Heart right ventricle (tissue), 16 donors: ENCODE measurements at regions not wholly inside any gene's neighbourhood (a gene's known extent, or its start where the extent isn't known, plus 50 kb on each side); places are given as distances from the start of the nearest gene placed in this dataset.

Experiments
- ATAC-seq, 8 donors: fragments of 200-7000 bp; cut with Tn5 transposase; one replicate each; pipeline ENCODE4 v1.9.1; 2020; ENCODE audit warnings: mild to moderate bottlenecking in 8 of 8, moderate library complexity in 8 of 8, moderate number of reproducible peaks in 1 of 8
- DNase-seq, 2 donors: peaks; one replicate each; pipeline ENCODE4 v3.0.0-alpha.2; 2020
- H3K27ac ChIP-seq, 10 donors: fragments of 200-600 bp; sonication (generic) in 2 of 10; one replicate each; pipeline versions ENCODE4 v1.5.0 to v1.8.0; 2020 to 2022; ENCODE audit warnings: mild to moderate bottlenecking in 3 of 10
- H3K27me3 ChIP-seq, 7 donors: fragments of 200-600 bp; one replicate each; pipeline ENCODE4 v1.8.0; 2021 to 2022; ENCODE audit warnings: mild to moderate bottlenecking in 2 of 7
- H3K36me3 ChIP-seq, 9 donors: fragments of 200-600 bp; sonication (generic) in 1 of 9; one replicate each; pipeline versions ENCODE4 v1.5.0 to v1.8.0; 2020 to 2022; ENCODE audit warnings: mild to moderate bottlenecking in 2 of 9
- H3K4me1 ChIP-seq, 9 donors: fragments of 200-600 bp; sonication (generic) in 1 of 9; one replicate each; pipeline versions ENCODE4 v1.5.0 to v1.8.0; 2020 to 2022; ENCODE audit warnings: mild to moderate bottlenecking in 4 of 9
- H3K4me3 ChIP-seq, 10 donors: fragments of 200-600 bp; sonication (generic) in 2 of 10; one replicate each; pipeline versions ENCODE4 v1.5.0 to v1.8.0; 2020 to 2022; ENCODE audit warnings: mild to moderate bottlenecking in 7 of 10, moderate library complexity in 2 of 10
- H3K9me3 ChIP-seq, 11 donors: fragments of 200-600 bp in 10 of 11; sonication (generic) in 2 of 11; one replicate each; pipeline versions ENCODE4 v1.5.0 to v1.8.0; 2013 to 2022; ENCODE audit warnings: mild to moderate bottlenecking in 2 of 11, control low read depth in 1 of 11, moderate library complexity in 1 of 11
- WGBS, 2 donors: extraction: QIAGEN DNeasy Blood & Tissue Kit; methylation state at CpG; one replicate each; pipeline ENCODE4 v1.1.7; 2013; ENCODE audit warnings: inconsistent platforms in 1 of 2; 5-methylcytosine and 5-hydroxymethylcytosine counted together
- intact Hi-C, 10 donors: fragments of 100-400 bp; cut with DNase I; formaldehyde crosslinking; loops; one replicate each; pipeline versions ENCODE4 v1.11.1 to v1.14.2; 2022
- TF ChIP-seq, protein P1 (sequence below), 9 donors: fragments of 200-600 bp; sonication (generic) in 2 of 9; IDR thresholded peaks; one replicate each; pipeline versions ENCODE4 v1.5.0 to v1.8.0; 2021 to 2022; ENCODE audit warnings: antibody characterized with exemption in 9 of 9, mild to moderate bottlenecking in 5 of 9, moderate library complexity in 1 of 9
- donor health status: Arrhythmogenic right ventricular cardiomyopathy.
- donor health status: ischemic (EF 13 %, LVEDD 7.1; RV severe dilation, severe dysfunction).
- donor health status: healthy with polysubstance abuse.
- donor health status: DM: no; HTN: yes; CAD: no.
- donor health status: DM: no; HTN: no; CAD: no.
- donor health status: ischemic (EF 25% LVEDD 6.9; RV normal size, moderate dysfunction).
- donor health status: ischemic (EF 25% LVEDD 5.7; RV mildly dilated, moderate dysfunction).
- donor health status: healthy.
- donor health status: DM: yes; HTN: yes; CAD: no.
- donor health status: Ischemic cardiomyopathy.
- donor health status: ischemic (EF 35%, LVEDD 5.7; RV mildly dilated, moderate dysfunction).
- donor health status: nonischemic (EF 11% LVEDD 7.7; RV severe dilation, severe dysfunction).
- donor health status: DM: yes; HTN: yes; CAD: no.
- donor health status: PGD.
- donor health status: ischemic (EF 29% LVEDD 5.4; RV normal size, mild dysfunction).
- donor health status: nonischemic (EF 23%, LVEDD 6.1; RV moderate dilation, normal function).

DNA sequence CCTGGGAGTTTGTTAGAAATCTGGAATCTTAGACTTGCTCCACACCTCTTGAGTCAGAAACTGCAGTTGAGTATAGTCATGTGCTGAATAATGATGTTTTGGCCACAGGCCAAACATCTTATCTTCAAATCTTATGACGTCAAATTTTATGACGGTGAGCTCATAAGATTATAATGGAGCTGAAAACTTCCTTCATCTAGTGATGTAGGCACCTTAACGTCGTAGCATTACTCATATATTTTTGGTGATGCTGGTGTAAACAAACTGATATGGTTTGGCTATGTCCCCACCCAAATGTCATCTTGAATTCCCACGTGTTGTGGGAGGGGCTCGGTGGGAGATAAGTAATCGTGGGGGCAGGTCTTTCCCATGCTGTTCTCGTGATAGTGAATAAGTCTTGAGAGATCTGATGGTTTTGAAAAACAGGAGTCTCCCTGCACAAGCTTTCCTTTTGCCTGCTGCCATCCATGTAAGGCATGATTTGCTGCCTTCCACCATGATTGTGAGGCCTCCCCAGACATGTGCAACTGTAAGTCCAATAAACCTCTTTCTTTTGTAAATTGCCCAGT lies 268.0 kb upstream of the PROK2 start:
- WGBS, 2 donors: 59 to 67% methylated on average over 8 of the region's 8 CpGs
- intact Hi-C loops: loop anchor here in 1 of 10 donors (10.0 kb wide), 1 partner anchor 442 kb away; no protein-coding TSS in a partner anchor
- H3K9me3 ChIP-seq: no peaks in the 10 kb centered on the region

DNA sequence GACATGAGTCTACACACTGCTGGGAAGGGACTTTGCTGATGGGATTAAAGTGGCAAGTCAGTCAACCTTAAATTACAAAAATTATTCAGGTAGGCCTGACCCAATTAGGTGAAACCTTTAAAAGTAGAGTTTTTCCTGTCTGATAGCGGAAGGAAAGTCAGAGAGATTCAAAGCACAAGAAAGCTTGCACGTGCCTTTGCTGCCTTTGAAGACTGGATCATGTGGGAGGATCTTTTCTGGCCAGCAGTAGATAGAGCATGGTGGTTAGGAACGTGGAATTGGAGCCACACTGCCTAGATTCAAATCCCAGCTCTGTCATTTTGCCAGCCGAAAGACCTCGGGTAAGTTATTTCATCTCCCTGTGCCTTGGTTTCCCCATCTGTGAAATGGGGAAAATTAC lies 265.8 kb upstream of the PROK2 start:
- Histone ChIP-seq H3K27me3 (no peaks in the 10 kb centered on the region), H3K4me1 (peaks cover 0 to 7% (median 0%) of the 10 kb centered on the region in 9 donors), H3K27ac (no peak overlapping the region), H3K9me3 (no peaks in the 10 kb centered on the region), H3K36me3 (no peaks in the 10 kb centered on the region), H3K4me3 (no peak overlapping the region)
- TF ChIP-seq, protein P1, sequence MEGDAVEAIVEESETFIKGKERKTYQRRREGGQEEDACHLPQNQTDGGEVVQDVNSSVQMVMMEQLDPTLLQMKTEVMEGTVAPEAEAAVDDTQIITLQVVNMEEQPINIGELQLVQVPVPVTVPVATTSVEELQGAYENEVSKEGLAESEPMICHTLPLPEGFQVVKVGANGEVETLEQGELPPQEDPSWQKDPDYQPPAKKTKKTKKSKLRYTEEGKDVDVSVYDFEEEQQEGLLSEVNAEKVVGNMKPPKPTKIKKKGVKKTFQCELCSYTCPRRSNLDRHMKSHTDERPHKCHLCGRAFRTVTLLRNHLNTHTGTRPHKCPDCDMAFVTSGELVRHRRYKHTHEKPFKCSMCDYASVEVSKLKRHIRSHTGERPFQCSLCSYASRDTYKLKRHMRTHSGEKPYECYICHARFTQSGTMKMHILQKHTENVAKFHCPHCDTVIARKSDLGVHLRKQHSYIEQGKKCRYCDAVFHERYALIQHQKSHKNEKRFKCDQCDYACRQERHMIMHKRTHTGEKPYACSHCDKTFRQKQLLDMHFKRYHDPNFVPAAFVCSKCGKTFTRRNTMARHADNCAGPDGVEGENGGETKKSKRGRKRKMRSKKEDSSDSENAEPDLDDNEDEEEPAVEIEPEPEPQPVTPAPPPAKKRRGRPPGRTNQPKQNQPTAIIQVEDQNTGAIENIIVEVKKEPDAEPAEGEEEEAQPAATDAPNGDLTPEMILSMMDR (IDR thresholded peaks at IDR 0.05): no peak
- ATAC-seq: no peak
- WGBS, 2 donors: 93% methylated on average over 5 of the region's 5 CpGs
- DNase-seq: no peak
- intact Hi-C loops: loop anchor here in 1 of 10 donors (10.0 kb wide), 1 partner anchor 444 kb away; no protein-coding TSS in a partner anchor

More for the DNA sequence above, 268.0 kb upstream of the PROK2 start:
- ATAC-seq (no peak), DNase-seq (no peak)
- Histone ChIP-seq H3K4me3 (no peak overlapping the region), H3K4me1 (peaks cover 0 to 7% (median 0%) of the 10 kb centered on the region in 9 donors), H3K27me3 (no peaks in the 10 kb centered on the region), H3K27ac (no peak overlapping the region), H3K36me3 (no peaks in the 10 kb centered on the region)
- TF ChIP-seq, protein P1 (IDR thresholded peaks at IDR 0.05): no peak

DNA sequence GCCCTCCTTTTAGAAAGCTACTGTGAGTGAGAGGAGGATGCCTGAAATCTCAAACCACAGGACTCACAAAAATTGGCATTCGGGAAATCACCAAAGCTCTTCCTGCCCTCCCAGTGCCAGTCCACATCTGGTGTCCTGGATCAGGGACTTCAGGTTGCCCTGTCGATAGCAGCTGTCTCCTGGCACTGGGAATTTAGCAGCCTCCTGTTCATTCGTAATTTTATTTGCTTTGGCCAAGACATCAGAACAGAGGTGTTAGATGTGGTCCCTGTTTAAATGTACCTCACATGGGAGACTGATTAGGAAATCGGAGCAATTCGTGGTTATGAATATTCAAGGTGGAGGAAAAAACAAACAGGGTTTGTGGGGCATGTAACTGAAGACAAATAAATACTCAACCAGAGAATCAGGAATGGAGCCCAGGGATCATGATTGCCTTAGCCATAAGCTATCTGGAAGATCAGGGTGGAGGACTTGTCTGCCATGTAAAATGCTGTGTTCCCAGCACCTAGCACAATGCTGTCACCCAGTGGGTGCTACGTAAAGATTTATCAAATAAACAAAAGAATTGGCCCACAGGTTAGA lies 265.2 kb upstream of the PROK2 start:
- Histone ChIP-seq H3K27me3 (no peaks in the 10 kb centered on the region), H3K4me1 (peaks cover 0 to 7% (median 0%) of the 10 kb centered on the region in 9 donors), H3K9me3 (no peaks in the 10 kb centered on the region), H3K27ac (no peak overlapping the region), H3K4me3 (no peak overlapping the region), H3K36me3 (no peaks in the 10 kb centered on the region)
- TF ChIP-seq, protein P1 (IDR thresholded peaks at IDR 0.05): no peak
- ATAC-seq: no peak
- no peak for DNase-seq
- intact Hi-C loops: loop anchor here in 1 of 10 donors (10.0 kb wide), 1 partner anchor 445 kb away; no protein-coding TSS in a partner anchor
- WGBS, 2 donors: 81 to 84% methylated on average over 6 of the region's 6 CpGs

DNA sequence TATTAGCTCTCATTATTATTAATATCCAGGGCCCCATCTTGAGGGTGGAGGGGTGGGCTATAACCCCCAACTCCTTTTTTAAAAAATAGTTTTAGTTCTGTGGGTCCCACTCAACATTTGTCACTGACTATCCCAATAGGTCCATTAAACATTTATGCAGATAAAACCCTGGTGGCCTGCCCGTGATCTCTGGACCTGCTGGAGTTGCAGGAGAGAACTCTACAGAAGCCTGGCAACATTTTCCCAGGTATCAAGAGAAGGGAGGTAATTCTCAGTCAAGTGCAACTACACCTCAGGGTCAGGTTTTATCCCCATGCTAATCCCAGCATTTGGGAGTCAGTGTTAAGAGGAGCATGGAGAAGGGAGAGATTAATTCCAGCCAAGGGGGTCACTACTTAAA lies 264.4 kb upstream of the PROK2 start:
- no peak for DNase-seq

More for the DNA sequence above, 264.4 kb upstream of the PROK2 start:
- Histone ChIP-seq H3K4me3 (no peak overlapping the region), H3K27me3 (no peaks in the 10 kb centered on the region), H3K27ac (no peak overlapping the region), H3K36me3 (no peaks in the 10 kb centered on the region), H3K4me1 (peaks cover 0 to 11% (median 0%) of the 10 kb centered on the region in 9 donors), H3K9me3 (no peaks in the 10 kb centered on the region)
- TF ChIP-seq, protein P1 (IDR thresholded peaks at IDR 0.05): no peak
- intact Hi-C loops: no loop called here
- ATAC-seq: no peak
- 91 to 96% methylated on average over 1 of the region's 1 CpG for WGBS, 2 donors
